Smooth muscle cell (in vitro differentiated cells): ENCODE measurements at regions not wholly inside any gene's neighbourhood (a gene's known extent, or its start where the extent isn't known, plus 50 kb on each side); places are given as distances from the start of the nearest gene placed in this dataset.
A peak's percentile ranks its signal among the peaks of the same experiment; 100 is the strongest.

Source experiments
- DNase-seq: peaks from one replicate; lab custom pipeline; 2025; ENCODE audit not compliant: unreplicated experiment; lab: John Stamatoyannopoulos, UW
- H2AFZ ChIP-seq: fragments of 200-600 bp; sonication (generic); 2 replicates; pipeline ENCODE4 v1.6.0; 2016; ENCODE audit warnings: antibody characterized with exemption, low read depth, mild to moderate bottlenecking
- H3F3A ChIP-seq: fragments of 200-600 bp; sonication (generic); 2 replicates; pipeline ENCODE4 v1.6.0; 2017; ENCODE audit warnings: antibody characterized with exemption, low read depth
- H3K27ac ChIP-seq: fragments of 200-600 bp; sonication (generic); 2 replicates; pipeline ENCODE4 v1.5.1; 2016; ENCODE audit warnings: low read depth, mild to moderate bottlenecking
- H3K27me3 ChIP-seq: fragments of 200-600 bp; sonication (generic); 2 replicates; pipeline ENCODE4 v1.6.1; 2016; ENCODE audit warnings: low read depth, mild to moderate bottlenecking
- H3K36me3 ChIP-seq: fragments of 200-600 bp; sonication (generic); 2 replicates; pipeline ENCODE4 v1.5.1; 2016; ENCODE audit warnings: low read depth
- H3K4me1 ChIP-seq: fragments of 200-600 bp; sonication (generic); 2 replicates; pipeline ENCODE4 v1.5.1; 2016; ENCODE audit warnings: low read depth
- H3K4me2 ChIP-seq: fragments of 200-600 bp; sonication (generic); 2 replicates; pipeline ENCODE4 v1.6.0; 2016; ENCODE audit warnings: mild to moderate bottlenecking
- H3K4me3 ChIP-seq: fragments of 200-600 bp; sonication (generic); 2 replicates; pipeline ENCODE4 v1.5.1; 2016; ENCODE audit warnings: mild to moderate bottlenecking
- H3K79me2 ChIP-seq: fragments of 200-600 bp; sonication (generic); 2 replicates; pipeline ENCODE4 v1.6.0; 2016; ENCODE audit warnings: low read depth, mild to moderate bottlenecking
- H3K9ac ChIP-seq: fragments of 200-600 bp; sonication (generic); 2 replicates; pipeline ENCODE4 v1.6.0; 2016; ENCODE audit warnings: low read depth
- H3K9me3 ChIP-seq: fragments of 200-600 bp; sonication (generic); replicated peaks from 2 replicates; pipeline ENCODE4 v1.5.1; 2016; ENCODE audit warnings: low read depth
- H4K20me1 ChIP-seq: fragments of 200-600 bp; sonication (generic); 2 replicates; pipeline ENCODE4 v1.6.0; 2016; ENCODE audit warnings: low read depth
- WGBS: methylation state at CpG from one replicate; pipeline ENCODE4 v1.1.7; 2016; ENCODE audit warnings: low lambda C conversion rate; 5-methylcytosine and 5-hydroxymethylcytosine counted together
- TF ChIP-seq, protein P1 (sequence below): fragments of 200-600 bp; sonication (generic); IDR thresholded peaks from 2 replicates; pipeline ENCODE4 v1.5.1; 2017; ENCODE audit warnings: borderline replicate concordance, mild to moderate bottlenecking, antibody characterized with exemption; ENCODE audit not compliant: insufficient read depth, poor library complexity, severe bottlenecking

DNA sequence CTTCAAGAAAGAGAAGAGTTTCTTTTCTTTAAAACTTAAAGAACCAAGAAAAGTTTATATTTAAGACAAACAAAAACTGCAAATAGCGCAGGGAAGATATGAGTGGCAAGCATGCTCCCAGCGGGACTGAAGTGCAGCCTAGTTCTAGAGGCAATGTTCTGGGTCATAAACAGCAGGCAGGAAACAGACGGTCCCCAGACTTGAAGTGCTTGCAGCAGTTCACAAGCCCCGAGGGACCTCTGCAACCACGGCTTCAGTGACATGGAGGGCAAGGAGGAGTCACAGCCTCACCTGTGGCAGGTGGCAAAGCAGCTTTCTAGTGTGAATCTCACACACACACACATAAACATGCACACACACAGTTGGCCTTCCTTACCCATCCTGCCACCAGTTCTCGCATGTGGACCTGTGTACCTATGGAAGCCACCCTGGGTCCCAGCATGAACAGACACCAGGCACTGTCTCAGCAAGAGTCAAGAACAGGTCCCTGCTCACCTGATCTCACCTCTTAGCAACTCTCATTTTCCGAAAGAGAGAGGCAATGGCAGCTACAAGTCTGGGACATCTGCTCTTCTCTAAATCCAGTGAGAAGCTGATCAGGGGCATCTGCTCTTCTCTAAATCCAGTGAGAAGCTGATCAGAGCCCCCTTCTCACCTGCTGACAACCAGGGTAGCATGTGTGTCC lies 162.0 kb downstream of the EFNB2 start:
- Histone ChIP-seq H3K9ac (peak overlapping the region; percentile 42), H3K36me3 (no peaks in the 10 kb centered on the region), H3K4me2 (peak overlapping the region; percentile 9), H3F3A (peaks cover 30% of the 10 kb centered on the region), H3K27ac (peak overlapping the region; percentile 64), H3K27me3 (no peaks in the 10 kb centered on the region), H3K9me3 (no peaks in the 10 kb centered on the region), H3K4me1 (peaks cover 14% of the 10 kb centered on the region), H4K20me1 (no peaks in the 10 kb centered on the region), H2AFZ (no peak overlapping the region), H3K79me2 (no peaks in the 10 kb centered on the region), H3K4me3 (no peak overlapping the region)
- WGBS: 54% methylated on average over 7 of the region's 7 CpGs
- no peak for DNase-seq
- TF ChIP-seq, protein P1, sequence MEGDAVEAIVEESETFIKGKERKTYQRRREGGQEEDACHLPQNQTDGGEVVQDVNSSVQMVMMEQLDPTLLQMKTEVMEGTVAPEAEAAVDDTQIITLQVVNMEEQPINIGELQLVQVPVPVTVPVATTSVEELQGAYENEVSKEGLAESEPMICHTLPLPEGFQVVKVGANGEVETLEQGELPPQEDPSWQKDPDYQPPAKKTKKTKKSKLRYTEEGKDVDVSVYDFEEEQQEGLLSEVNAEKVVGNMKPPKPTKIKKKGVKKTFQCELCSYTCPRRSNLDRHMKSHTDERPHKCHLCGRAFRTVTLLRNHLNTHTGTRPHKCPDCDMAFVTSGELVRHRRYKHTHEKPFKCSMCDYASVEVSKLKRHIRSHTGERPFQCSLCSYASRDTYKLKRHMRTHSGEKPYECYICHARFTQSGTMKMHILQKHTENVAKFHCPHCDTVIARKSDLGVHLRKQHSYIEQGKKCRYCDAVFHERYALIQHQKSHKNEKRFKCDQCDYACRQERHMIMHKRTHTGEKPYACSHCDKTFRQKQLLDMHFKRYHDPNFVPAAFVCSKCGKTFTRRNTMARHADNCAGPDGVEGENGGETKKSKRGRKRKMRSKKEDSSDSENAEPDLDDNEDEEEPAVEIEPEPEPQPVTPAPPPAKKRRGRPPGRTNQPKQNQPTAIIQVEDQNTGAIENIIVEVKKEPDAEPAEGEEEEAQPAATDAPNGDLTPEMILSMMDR: no peak

- no peaks in the 10 kb centered on the region for H3K79me2 ChIP-seq
- H3K4me1 ChIP-seq: peaks cover 24% of the 10 kb centered on the region
- peak overlapping the region; percentile 64 for H3K27ac ChIP-seq
- H3F3A ChIP-seq: peaks cover 35% of the 10 kb centered on the region
- no peak overlapping the region for H3K4me3 ChIP-seq
- H2AFZ ChIP-seq: no peak overlapping the region
- no peaks in the 10 kb centered on the region for H4K20me1 ChIP-seq
- H3K4me2 ChIP-seq: peak overlapping the region; percentile 9
- no peak overlapping the region for H3K9ac ChIP-seq
- 48% methylated on average over 7 of the region's 7 CpGs for WGBS
- H3K27me3 ChIP-seq: no peaks in the 10 kb centered on the region
- H3K36me3 ChIP-seq: no peaks in the 10 kb centered on the region
- TF ChIP-seq, protein P1: no peak
- DNase-seq: no peak
- no peaks in the 10 kb centered on the region for H3K9me3 ChIP-seq
These were observed 163.0 kb downstream of the EFNB2 start for GRCh38 chr13:106372199-106373155.

- H3K27ac ChIP-seq: no peak overlapping the region
- no peak overlapping the region for H3K4me3 ChIP-seq
- no peaks in the 10 kb centered on the region for H3K36me3 ChIP-seq
- TF ChIP-seq, protein P1: no peak
- no peaks in the 10 kb centered on the region for H3K79me2 ChIP-seq
- no peaks in the 10 kb centered on the region for H3K9me3 ChIP-seq
- H3K27me3 ChIP-seq: no peaks in the 10 kb centered on the region
- H3K4me1 ChIP-seq: peaks cover 24% of the 10 kb centered on the region
- peaks cover 35% of the 10 kb centered on the region for H3F3A ChIP-seq
- no peak overlapping the region for H2AFZ ChIP-seq
- no peaks in the 10 kb centered on the region for H4K20me1 ChIP-seq
- H3K9ac ChIP-seq: no peak overlapping the region
- H3K4me2 ChIP-seq: no peak overlapping the region
- WGBS: 89% methylated on average over 5 of the region's 5 CpGs
- DNase-seq: no peak
These were observed 164.4 kb downstream of the EFNB2 start for GRCh38 chr13:106371024-106371423.
